K562 (cell line): ENCODE measurements at regions not wholly inside any gene's neighbourhood (a gene's known extent, or its start where the extent isn't known, plus 50 kb on each side); places are given as distances from the start of the nearest gene placed in this dataset.

ENCODE experiments used
- ATAC-seq: fragments of 200-7000 bp; cut with Tn5 transposase; 3 replicates; pipeline ENCODE4 v1.9.1; 2020; ENCODE audit warnings: moderate library complexity
- BruUV-seq: library from RNA; stranded (reverse); fragments of 400-500 nt; replicated peaks from 2 replicates; lab custom pipeline; 2021; lab: Mats Ljungman, UMichigan
- CTCF ChIA-PET: fragments of 300-600 bp; formaldehyde crosslinking; extraction: SDS; loops from one replicate; lab custom pipeline; 2021; ENCODE audit warnings: low intra/inter-chr PET ratio; lab: Yijun Ruan, JAX
- POLR2A ChIA-PET: fragments of 300-600, 350-650 bp; sonication (Branson Sonifier 250); formaldehyde crosslinking; extraction: SDS; loops from one replicate; lab custom pipeline; 2021; ENCODE audit warnings: antibody characterized with exemption, inconsistent platforms; lab: Yijun Ruan, JAX
- DNase-seq, 4 experiments: peaks; one replicate each; pipeline versions ENCODE4 v3.0.0 to v3.0.0-alpha.2; 2011 to 2018; ENCODE audit warnings: low spot score in 3 of 4, mixed read lengths in 3 of 4; ENCODE audit errors: extremely low read depth in 1 of 4
- FAIRE-seq: peaks from 2 replicates; lab custom pipeline; 2011; peaks lifted over from hg19 to GRCh38; lab: Jason Lieb, UNC
- H2AFZ ChIP-seq: 2 replicates; pipeline ENCODE4 v1.6.0; 2011; ENCODE audit warnings: low read depth, low read length, control low read depth, inconsistent platforms
- H3K27ac ChIP-seq: fragments of 200-600 bp; 3 replicates; pipeline ENCODE4 v1.8.0; 2011; ENCODE audit warnings: low read depth, mild to moderate bottlenecking, control low read depth, inconsistent platforms, low read length, moderate library complexity, mixed read lengths; ENCODE audit errors: extremely low read depth
- H3K27me3 ChIP-seq, 2 experiments: fragments of 300-600 bp in 1 of 2; 2 replicates in 1 of 2; 3 replicates in 1 of 2; pipeline versions ENCODE4 v1.6.0 to v1.8.0; 2011; ENCODE audit warnings: inconsistent platforms in 2 of 2, low read length in 2 of 2, mild to moderate bottlenecking in 1 of 2, mixed read lengths in 1 of 2, moderate library complexity in 1 of 2; ENCODE audit not compliant: control insufficient read depth in 2 of 2, insufficient read depth in 2 of 2
- H3K36me3 ChIP-seq: fragments of 300-600 bp; 3 replicates; pipeline ENCODE4 v1.8.0; 2011; ENCODE audit warnings: mild to moderate bottlenecking, low read length, inconsistent platforms; ENCODE audit not compliant: control insufficient read depth, insufficient read depth
- H3K4me1 ChIP-seq, 2 experiments: fragments of 200-600 bp in 1 of 2; replicated peaks in 1 of 2; 2 replicates in 1 of 2; 3 replicates in 1 of 2; pipeline versions ENCODE4 v1.5.1 to v1.8.0; 2011; ENCODE audit warnings: inconsistent platforms in 2 of 2, low read length in 2 of 2, mild to moderate bottlenecking in 1 of 2, mixed read lengths in 1 of 2, moderate library complexity in 1 of 2; ENCODE audit not compliant: control insufficient read depth in 2 of 2, insufficient read depth in 2 of 2
- H3K4me2 ChIP-seq: 2 replicates; pipeline ENCODE4 v1.6.1; 2011; ENCODE audit warnings: low read length, control low read depth, inconsistent platforms, mixed read lengths; ENCODE audit not compliant: insufficient read depth
- H3K4me3 ChIP-seq: fragments of 200-600 bp; sonication (generic), shearing (Covaris generic); 2 replicates; pipeline ENCODE4 v1.5.1; 2016; ENCODE audit warnings: control low read depth, inconsistent platforms
- H3K79me2 ChIP-seq: fragments of 200-600 bp; 3 replicates; pipeline ENCODE4 v1.8.0; 2011; ENCODE audit warnings: low read length, inconsistent platforms; ENCODE audit not compliant: control insufficient read depth, insufficient read depth
- H3K9ac ChIP-seq, 2 experiments: 2 replicates each; pipeline versions ENCODE4 v1.6.0 to v1.6.1; 2011; ENCODE audit warnings: low read depth in 2 of 2, low read length in 2 of 2, control low read depth in 1 of 2, inconsistent platforms in 1 of 2, mild to moderate bottlenecking in 1 of 2, mixed read lengths in 1 of 2; ENCODE audit not compliant: insufficient read depth in 1 of 2
- H3K9me1 ChIP-seq: one replicate; pipeline ENCODE4 v1.6.0; 2011; ENCODE audit warnings: inconsistent platforms, mild to moderate bottlenecking, low read length, moderate library complexity; ENCODE audit not compliant: control insufficient read depth, insufficient read depth
- H3K9me3 ChIP-seq: replicated peaks from 2 replicates; pipeline ENCODE4 v1.5.1; 2011; ENCODE audit warnings: low read depth, low read length, inconsistent platforms; ENCODE audit not compliant: control insufficient read depth, insufficient read depth
- H4K20me1 ChIP-seq: replicated peaks from 2 replicates; pipeline ENCODE4 v1.6.1; 2011; ENCODE audit warnings: low read length, inconsistent platforms, mixed read lengths; ENCODE audit not compliant: control insufficient read depth, insufficient read depth
- CTBP1 ChIP-seq: fragments of 450-650 bp; IDR thresholded peaks from 2 replicates; pipeline ENCODE4 v1.6.1; 2016; ENCODE audit warnings: borderline replicate concordance
- E2F4 ChIP-seq: sonication (generic); formaldehyde crosslinking; IDR thresholded peaks from 2 replicates; pipeline ENCODE4 v1.8.0; 2022; ENCODE audit warnings: mild to moderate bottlenecking, low read depth, missing genetic modification reagents
- MEF2D ChIP-seq: conservative IDR thresholded peaks from 2 replicates; pipeline ENCODE4 v1.6.1; 2016; ENCODE audit warnings: low read depth, missing genetic modification characterization, missing compliant biosample characterization
- SIN3B ChIP-seq: fragments of 450-650 bp; IDR thresholded peaks from 2 replicates; pipeline ENCODE4 v1.6.1; 2017; ENCODE audit warnings: low read depth, mild to moderate bottlenecking, moderate library complexity
- ZNF511 ChIP-seq: sonication (generic); formaldehyde crosslinking; IDR thresholded peaks from 2 replicates; pipeline ENCODE4 v1.8.0; 2022; ENCODE audit warnings: mild to moderate bottlenecking, missing genetic modification reagents
- WGBS: fragments of 100-300 bp; shearing (Covaris generic); methylation state at CpG from one replicate; pipeline ENCODE4 v1.1.6; 2016; ENCODE audit warnings: low coverage, mixed read lengths; ENCODE audit not compliant: insufficient coverage; ENCODE audit errors: missing lambda C conversion rate; 5-methylcytosine and 5-hydroxymethylcytosine counted together
- in situ Hi-C: fragments of 300-500 bp; cut with MboI; formaldehyde crosslinking; loops from 4 replicates; pipeline ENCODE4 v1.15.0; 2018; ENCODE audit warnings: inconsistent platforms, mixed read lengths
- intact Hi-C: fragments of 100-400 bp; cut with micrococcal nuclease; formaldehyde crosslinking; loops from 2 replicates; pipeline ENCODE4 v1.14.2; 2022

GRCh38 chr2:6425032-6425431, 440.7 kb downstream of the CMPK2 start:
- ChIA-PET POLR2A (no interaction called here), CTCF (no interaction called here)
- Histone ChIP-seq H3K79me2 (no peaks in the 10 kb centered on the region), H3K4me1 (no peaks in the 10 kb centered on the region), H3K27ac (no peak overlapping the region), H3K9ac (no peak overlapping the region), H3K4me3 (no peak overlapping the region), H3K4me2 (no peak overlapping the region), H4K20me1 (no peaks in the 10 kb centered on the region), H3K9me3 (no peaks in the 10 kb centered on the region), H2AFZ (no peak overlapping the region), H3K9me1 (no peaks in the 10 kb centered on the region), H3K27me3 (no peaks in the 10 kb centered on the region), H3K36me3 (no peaks in the 10 kb centered on the region)
- intact Hi-C loops, result no loop called here
- in situ Hi-C loops, result no loop called here
- TF ChIP-seq E2F4 (CRISPR knock-in tag) (no peak), SIN3B (no peak), ZNF511 (CRISPR knock-in tag) (no peak), CTBP1 (no peak), MEF2D (tag) (no peak)
- no peak for ATAC-seq
- no peak for FAIRE-seq
- no peak for DNase-seq
- no TSS peak for BruUV-seq
- 0% methylated on average over 3 of the region's 3 CpGs for WGBS
